Transverse colon (tissue), 4 donors: ENCODE measurements at regions not wholly inside any gene's neighbourhood (a gene's known extent, or its start where the extent isn't known, plus 50 kb on each side); places are given as distances from the start of the nearest gene placed in this dataset.

Experiments used
- DNase-seq: peaks from one replicate; pipeline ENCODE4 v3.0.0-alpha.2; 2019
- H3K27ac ChIP-seq, 4 donors: fragments of 200-600 bp; sonication (generic); 2 replicates each; pipeline ENCODE4 v1.5.1; 2016 to 2018; ENCODE audit warnings: inconsistent platforms in 4 of 4
- H3K27me3 ChIP-seq: fragments of 200-600 bp; sonication (generic); 2 replicates; pipeline ENCODE4 v1.5.1; 2017; ENCODE audit warnings: inconsistent platforms
- H3K36me3 ChIP-seq, 4 donors: fragments of 200-600 bp; sonication (generic); 2 replicates each; pipeline ENCODE4 v1.5.1; 2017 to 2019; ENCODE audit warnings: inconsistent platforms in 4 of 4
- H3K4me1 ChIP-seq, 4 donors: fragments of 200-600 bp; sonication (generic); 2 replicates each; pipeline ENCODE4 v1.5.1; 2017 to 2020; ENCODE audit warnings: inconsistent platforms in 4 of 4
- H3K4me3 ChIP-seq, 4 donors: fragments of 200-600 bp; sonication (generic); 1 replicate in 1 of 4; 2 replicates in 3 of 4; pipeline versions ENCODE4 v1.5.1 to v1.6.1; 2017 to 2019; ENCODE audit warnings: inconsistent platforms in 4 of 4
- H3K9me3 ChIP-seq, 2 donors: fragments of 200-600 bp; sonication (generic); 2 replicates each; pipeline ENCODE4 v1.5.1; 2017 to 2019; ENCODE audit warnings: inconsistent platforms in 2 of 2
- CTCF ChIP-seq, 5 experiments: fragments of 200-600 bp in 3 of 5; fragments of 450-650 bp in 2 of 5; sonication (generic) in 3 of 5; IDR thresholded peaks; 1 replicate in 2 of 5; 2 replicates in 3 of 5; pipeline ENCODE4 v1.5.1; 2016 to 2017; ENCODE audit warnings: antibody characterized with exemption in 5 of 5, inconsistent platforms in 3 of 5, mild to moderate bottlenecking in 2 of 5, moderate library complexity in 1 of 5
- EP300 ChIP-seq: sonication (generic); formaldehyde crosslinking; IDR thresholded peaks from one replicate; pipeline ENCODE4 v1.6.1; 2017; ENCODE audit warnings: antibody characterized with exemption, low read depth
- POLR2A ChIP-seq: fragments of 450-650 bp; IDR thresholded peaks from one replicate; pipeline ENCODE4 v1.6.1; 2016; ENCODE audit warnings: antibody characterized with exemption, mild to moderate bottlenecking, moderate library complexity
- POLR2AphosphoS5 ChIP-seq, 3 donors: sonication (generic); formaldehyde crosslinking; IDR thresholded peaks; one replicate each; pipeline ENCODE4 v1.6.1; 2016; ENCODE audit warnings: antibody characterized with exemption in 3 of 3
- WGBS, 2 donors: methylation state at CpG; one replicate each; pipeline ENCODE4 v1.1.5; 2018; ENCODE audit warnings: low coverage in 1 of 2; 5-methylcytosine and 5-hydroxymethylcytosine counted together
- in situ Hi-C, 4 donors: fragments of 200-750 bp; cut with MboI; loops; one replicate each; pipeline versions ENCODE4 v1.15.0 to v1.15.1; 2017; ENCODE audit warnings: low sequenced_read_pairs in 3 of 4, low pct_ligation_motif_present in 1 of 4, low pct_unique_long_range_greater_than_20kb in 1 of 4
- intact Hi-C: fragments of 100-400 bp; cut with DNase I; formaldehyde crosslinking; loops from one replicate; pipeline ENCODE4 v1.15.1; 2023; ENCODE audit warnings: low total_unique reads

- TF ChIP-seq POLR2A (no peak), CTCF (IDR thresholded peaks at IDR 0.05) (no peak), EP300 (no peak), POLR2AphosphoS5 (IDR thresholded peaks at IDR 0.05) (no peak)
- WGBS, 2 donors = 87 to 96% methylated on average over 2 of the region's 2 CpGs
- H3K27me3 ChIP-seq = no peaks in the 10 kb centered on the region
- no peaks in the 10 kb centered on the region for H3K9me3 ChIP-seq
- H3K36me3 ChIP-seq = no peaks in the 10 kb centered on the region
- H3K4me1 ChIP-seq = peaks cover 0 to 5% (median 0%) of the 10 kb centered on the region in 4 donors
- intact Hi-C loops (no loop called here), in situ Hi-C loops (loop anchor here in 3 of 4 donors (10.0 kb wide), 3 partner anchors 82 to 172 kb away; no protein-coding TSS in a partner anchor)
- DNase-seq = no peak
- no peak overlapping the region for H3K27ac ChIP-seq
- H3K4me3 ChIP-seq = no peak overlapping the region
These were observed 52.0 kb upstream of the RYK start for GRCh38 chr3:134302674-134303073.

GRCh38 chr3:134300520-134300919 is 49.9 kb upstream of the RYK start:
- intact Hi-C loops = no loop called here
- H3K36me3 ChIP-seq = no peaks in the 10 kb centered on the region
- WGBS, 2 donors = 100% methylated on average over 2 to 3 of the region's 3 CpGs

More at GRCh38 chr3:134300520-134300919, 49.9 kb upstream of the RYK start:
- in situ Hi-C loops = loop anchor here in 3 of 4 donors (10.0 kb wide), 3 partner anchors 84 to 174 kb away; no protein-coding TSS in a partner anchor
- Histone ChIP-seq H3K4me1 (peaks cover 0 to 5% (median 0%) of the 10 kb centered on the region in 4 donors), H3K4me3 (no peak overlapping the region), H3K27ac (no peak overlapping the region), H3K27me3 (no peaks in the 10 kb centered on the region), H3K9me3 (peaks cover 0 to 5% of the 10 kb centered on the region in 2 donors)
- DNase-seq = no peak
- no peak for TF ChIP-seq EP300
- no peak for TF ChIP-seq POLR2AphosphoS5 (IDR thresholded peaks at IDR 0.05)
- no peak for TF ChIP-seq CTCF (IDR thresholded peaks at IDR 0.05)
- no peak for TF ChIP-seq POLR2A
